ENCODE measurements at regions not wholly inside any gene's neighbourhood (a gene's known extent, or its start where the extent isn't known, plus 50 kb on each side); places are given as distances from the start of the nearest gene placed in this dataset.

DNA sequence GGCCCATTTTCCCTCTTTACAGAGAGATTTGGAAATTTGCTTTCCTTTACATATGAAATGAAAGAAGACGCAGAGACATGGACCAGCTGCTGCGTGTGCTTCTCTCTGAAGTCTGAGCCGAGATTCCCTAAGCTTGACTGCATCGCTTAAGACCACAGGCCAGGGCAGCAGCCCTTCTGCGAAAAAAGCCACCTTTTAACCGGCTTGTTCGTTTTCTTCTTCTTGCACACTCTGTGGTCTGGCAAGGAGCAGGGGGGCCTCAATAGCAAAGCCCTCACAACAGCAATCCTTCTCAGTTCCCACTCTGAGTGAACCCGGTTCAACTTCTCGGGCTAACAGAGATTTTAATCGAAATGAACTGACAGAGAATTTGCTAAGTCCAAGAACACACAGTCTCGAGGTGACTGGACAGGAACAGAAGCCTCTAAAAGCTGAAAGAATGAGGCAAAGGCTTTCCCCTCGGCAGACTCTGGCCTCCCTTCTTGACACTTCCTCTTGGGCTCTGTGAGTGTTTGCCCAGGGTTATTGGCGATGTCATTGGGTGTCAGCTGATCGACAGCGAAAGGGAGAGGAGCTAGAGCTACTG is 512.9 kb upstream of the KLF4 start:
- no peak overlapping the region for H3K27ac ChIP-seq (ENCODE audit: low read depth, low read length)
- no peaks in the 10 kb centered on the region for H3K9me3 Mint-ChIP-seq (ENCODE audit: unreplicated experiment)
- peaks cover 8% of the 10 kb centered on the region for H3K27me3 ChIP-seq (ENCODE audit: insufficient read depth, low read length)
- no peak overlapping the region for H3K4me3 ChIP-seq (ENCODE audit: insufficient read depth, low read depth, low read length)
- H3K36me3 ChIP-seq (ENCODE audit: insufficient read depth, low read length), result no peaks in the 10 kb centered on the region
- no peaks in the 10 kb centered on the region for H3K9me3 ChIP-seq (ENCODE audit: insufficient read depth, low read depth, low read length)
- no peaks in the 10 kb centered on the region for H3K4me1 ChIP-seq (ENCODE audit: insufficient read depth, low read length)
- H2AFZ ChIP-seq (ENCODE audit: low read depth, low read length), result no peak overlapping the region
- no peaks in the 10 kb centered on the region for H3K79me2 ChIP-seq (ENCODE audit: insufficient read depth, low read length)
- FAIRE-seq, result no peak
- TF ChIP-seq, protein P1, sequence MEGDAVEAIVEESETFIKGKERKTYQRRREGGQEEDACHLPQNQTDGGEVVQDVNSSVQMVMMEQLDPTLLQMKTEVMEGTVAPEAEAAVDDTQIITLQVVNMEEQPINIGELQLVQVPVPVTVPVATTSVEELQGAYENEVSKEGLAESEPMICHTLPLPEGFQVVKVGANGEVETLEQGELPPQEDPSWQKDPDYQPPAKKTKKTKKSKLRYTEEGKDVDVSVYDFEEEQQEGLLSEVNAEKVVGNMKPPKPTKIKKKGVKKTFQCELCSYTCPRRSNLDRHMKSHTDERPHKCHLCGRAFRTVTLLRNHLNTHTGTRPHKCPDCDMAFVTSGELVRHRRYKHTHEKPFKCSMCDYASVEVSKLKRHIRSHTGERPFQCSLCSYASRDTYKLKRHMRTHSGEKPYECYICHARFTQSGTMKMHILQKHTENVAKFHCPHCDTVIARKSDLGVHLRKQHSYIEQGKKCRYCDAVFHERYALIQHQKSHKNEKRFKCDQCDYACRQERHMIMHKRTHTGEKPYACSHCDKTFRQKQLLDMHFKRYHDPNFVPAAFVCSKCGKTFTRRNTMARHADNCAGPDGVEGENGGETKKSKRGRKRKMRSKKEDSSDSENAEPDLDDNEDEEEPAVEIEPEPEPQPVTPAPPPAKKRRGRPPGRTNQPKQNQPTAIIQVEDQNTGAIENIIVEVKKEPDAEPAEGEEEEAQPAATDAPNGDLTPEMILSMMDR (IDR thresholded peaks at IDR 0.05; ENCODE audit: insufficient read depth, low read depth, low read length), result no peak
- TF ChIP-seq EZH2 (IDR thresholded peaks at IDR 0.05; ENCODE audit: insufficient read depth, low read length), result no peak
- no peak overlapping the region for H3K4me3 Mint-ChIP-seq (ENCODE audit: unreplicated experiment)
- peaks cover 2% of the 10 kb centered on the region for H3K4me1 Mint-ChIP-seq (ENCODE audit: low read depth, unreplicated experiment)
- H3K4me2 ChIP-seq (ENCODE audit: low read length), result no peak overlapping the region
- peaks cover 18% of the 10 kb centered on the region for H3K27me3 Mint-ChIP-seq (ENCODE audit: low read depth, unreplicated experiment)
- no peak overlapping the region for H3K27ac Mint-ChIP-seq (ENCODE audit: unreplicated experiment)
- H3K9ac ChIP-seq (ENCODE audit: low read length), result no peak overlapping the region
- no peak for DNase-seq (ENCODE audit: low read depth)
- H3K36me3 Mint-ChIP-seq (ENCODE audit: low read depth, unreplicated experiment), result no peaks in the 10 kb centered on the region
- H4K20me1 ChIP-seq (ENCODE audit: insufficient read depth, low read length), result no peaks in the 10 kb centered on the region

DNA sequence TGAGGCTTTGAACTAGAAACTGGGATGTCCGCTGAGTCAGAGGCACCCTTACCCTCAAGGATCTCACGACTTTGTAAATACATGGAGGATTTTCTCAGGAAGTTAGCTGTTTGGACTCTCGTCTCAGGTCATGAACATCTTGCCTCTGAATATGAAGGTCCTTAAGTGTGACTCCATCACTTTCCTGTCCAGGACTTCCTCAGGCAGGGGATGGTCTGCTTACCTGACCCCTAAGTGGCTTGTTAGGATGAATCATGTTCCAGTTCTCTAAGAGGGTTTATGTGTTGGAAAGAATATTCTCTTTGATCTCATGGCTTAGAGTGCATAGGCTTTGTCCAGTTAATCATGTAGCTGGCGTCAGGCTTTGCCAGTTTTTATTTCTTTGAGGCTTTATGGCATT is 511.7 kb upstream of the KLF4 start:
- H3K9ac ChIP-seq (ENCODE audit: low read length), result no peak overlapping the region
- no peak overlapping the region for H3K27ac ChIP-seq (ENCODE audit: low read depth, low read length)
- no peaks in the 10 kb centered on the region for H3K4me1 ChIP-seq (ENCODE audit: insufficient read depth, low read length)
- H3K4me2 ChIP-seq (ENCODE audit: low read length), result no peak overlapping the region
- no peak overlapping the region for H3K4me3 ChIP-seq (ENCODE audit: insufficient read depth, low read depth, low read length)
- H3K27ac Mint-ChIP-seq (ENCODE audit: unreplicated experiment), result no peak overlapping the region
- H3K36me3 Mint-ChIP-seq (ENCODE audit: low read depth, unreplicated experiment), result no peaks in the 10 kb centered on the region
- H3K27me3 Mint-ChIP-seq (ENCODE audit: low read depth, unreplicated experiment), result peaks cover 15% of the 10 kb centered on the region
- no peaks in the 10 kb centered on the region for H3K9me3 Mint-ChIP-seq (ENCODE audit: unreplicated experiment)
- no peak overlapping the region for H2AFZ ChIP-seq (ENCODE audit: low read depth, low read length)
- H3K9me3 ChIP-seq (ENCODE audit: insufficient read depth, low read depth, low read length), result no peaks in the 10 kb centered on the region
- H4K20me1 ChIP-seq (ENCODE audit: insufficient read depth, low read length), result no peaks in the 10 kb centered on the region
- H3K4me1 Mint-ChIP-seq (ENCODE audit: low read depth, unreplicated experiment), result peaks cover 2% of the 10 kb centered on the region
- no peaks in the 10 kb centered on the region for H3K79me2 ChIP-seq (ENCODE audit: insufficient read depth, low read length)
- no peak overlapping the region for H3K4me3 Mint-ChIP-seq (ENCODE audit: unreplicated experiment)
- DNase-seq (ENCODE audit: low read depth) (no peak), FAIRE-seq (no peak)
- no peak for TF ChIP-seq EZH2 (IDR thresholded peaks at IDR 0.05; ENCODE audit: insufficient read depth, low read length)
- TF ChIP-seq, protein P1 (IDR thresholded peaks at IDR 0.05; ENCODE audit: insufficient read depth, low read depth, low read length), result no peak
- H3K27me3 ChIP-seq (ENCODE audit: insufficient read depth, low read length), result peaks cover 8% of the 10 kb centered on the region
- no peaks in the 10 kb centered on the region for H3K36me3 ChIP-seq (ENCODE audit: insufficient read depth, low read length)

DNA sequence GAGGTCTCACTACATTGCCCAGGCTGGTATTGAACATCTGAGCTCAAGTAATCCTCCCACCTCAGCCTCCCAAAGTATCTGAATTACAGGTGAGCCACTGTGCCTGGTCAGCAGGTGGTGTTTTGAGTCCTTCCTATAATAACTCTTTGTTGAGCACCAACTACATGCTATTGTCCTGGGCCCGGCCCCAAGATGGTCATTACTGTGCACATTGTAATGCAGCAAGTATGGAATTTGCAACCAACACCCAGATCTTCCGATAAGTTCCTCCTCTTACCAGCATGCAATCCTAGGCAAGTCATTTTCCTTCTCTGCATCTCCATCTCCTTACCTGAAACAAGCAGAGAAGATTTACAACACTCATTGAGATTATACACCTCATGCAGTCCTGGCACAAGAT is 510.3 kb upstream of the KLF4 start:
- H3K36me3 ChIP-seq (ENCODE audit: insufficient read depth, low read length), result no peaks in the 10 kb centered on the region
- Mint-ChIP-seq H3K27me3 (ENCODE audit: low read depth, unreplicated experiment) (peaks cover 8% of the 10 kb centered on the region), H3K4me3 (ENCODE audit: unreplicated experiment) (no peak overlapping the region), H3K9me3 (ENCODE audit: unreplicated experiment) (no peaks in the 10 kb centered on the region), H3K27ac (ENCODE audit: unreplicated experiment) (no peak overlapping the region), H3K36me3 (ENCODE audit: low read depth, unreplicated experiment) (no peaks in the 10 kb centered on the region), H3K4me1 (ENCODE audit: low read depth, unreplicated experiment) (peaks cover 2% of the 10 kb centered on the region)
- no peak overlapping the region for H3K9ac ChIP-seq (ENCODE audit: low read length)
- no peaks in the 10 kb centered on the region for H4K20me1 ChIP-seq (ENCODE audit: insufficient read depth, low read length)
- DNase-seq (ENCODE audit: low read depth) (peak; percentile 4), FAIRE-seq (no peak)
- H3K4me2 ChIP-seq (ENCODE audit: low read length), result no peak overlapping the region
- no peak overlapping the region for H3K4me3 ChIP-seq (ENCODE audit: insufficient read depth, low read depth, low read length)
- TF ChIP-seq, protein P1 (IDR thresholded peaks at IDR 0.05; ENCODE audit: insufficient read depth, low read depth, low read length), result no peak
- no peak for TF ChIP-seq EZH2 (IDR thresholded peaks at IDR 0.05; ENCODE audit: insufficient read depth, low read length)
- no peaks in the 10 kb centered on the region for H3K9me3 ChIP-seq (ENCODE audit: insufficient read depth, low read depth, low read length)
- H3K27me3 ChIP-seq (ENCODE audit: insufficient read depth, low read length), result peaks cover 8% of the 10 kb centered on the region
- no peaks in the 10 kb centered on the region for H3K4me1 ChIP-seq (ENCODE audit: insufficient read depth, low read length)
- H2AFZ ChIP-seq (ENCODE audit: low read depth, low read length), result no peak overlapping the region
- H3K27ac ChIP-seq (ENCODE audit: low read depth, low read length), result no peak overlapping the region
- H3K79me2 ChIP-seq (ENCODE audit: insufficient read depth, low read length), result no peaks in the 10 kb centered on the region

All from astrocyte (in vitro differentiated cells and primary cell).